H7 (cell line): ENCODE measurements at regions not wholly inside any gene's neighbourhood (a gene's known extent, or its start where the extent isn't known, plus 50 kb on each side); places are given as distances from the start of the nearest gene placed in this dataset.

Experiments
- DNase-seq: peaks from one replicate; pipeline ENCODE4 v3.0.0; 2012
- H3K27me3 ChIP-seq: 2 replicates; pipeline ENCODE4 v1.6.0; 2011; ENCODE audit warnings: mild to moderate bottlenecking, low read length; ENCODE audit not compliant: control insufficient read depth, insufficient read depth
- H3K36me3 ChIP-seq: replicated peaks from 2 replicates; pipeline ENCODE4 v1.5.1; 2011; ENCODE audit warnings: low read length; ENCODE audit not compliant: control insufficient read depth, insufficient read depth
- H3K4me3 ChIP-seq: 2 replicates; pipeline ENCODE4 v1.5.1; 2011; ENCODE audit warnings: low read depth, mild to moderate bottlenecking, control low read depth, low read length, moderate library complexity; ENCODE audit not compliant: insufficient read depth

GRCh38 chr12:105559310-105559709 lies 228.8 kb downstream of the C12orf75 start:
- Histone ChIP-seq H3K27me3 (no peaks in the 10 kb centered on the region), H3K4me3 (no peak overlapping the region), H3K36me3 (no peaks in the 10 kb centered on the region)
- no peak for DNase-seq

- no peaks in the 10 kb centered on the region for H3K27me3 ChIP-seq
- no peak overlapping the region for H3K4me3 ChIP-seq
- no peaks in the 10 kb centered on the region for H3K36me3 ChIP-seq
- no peak for DNase-seq
Measured at GRCh38 chr12:105561546-105562198, 231.2 kb downstream of the C12orf75 start.

GRCh38 chr12:105562199-105562971 lies 231.9 kb downstream of the C12orf75 start:
- Histone ChIP-seq H3K27me3 (no peaks in the 10 kb centered on the region), H3K4me3 (no peak overlapping the region), H3K36me3 (no peaks in the 10 kb centered on the region)
- no peak for DNase-seq

- no peak for DNase-seq
- no peak overlapping the region for H3K4me3 ChIP-seq
- no peaks in the 10 kb centered on the region for H3K27me3 ChIP-seq
- H3K36me3 ChIP-seq: no peaks in the 10 kb centered on the region
Measured at GRCh38 chr12:105567061-105567460, 236.6 kb downstream of the C12orf75 start.

GRCh38 chr12:105569886-105570285 lies 239.4 kb downstream of the C12orf75 start:
- no peak overlapping the region for H3K4me3 ChIP-seq
- no peaks in the 10 kb centered on the region for H3K36me3 ChIP-seq
- DNase-seq: no peak
- no peaks in the 10 kb centered on the region for H3K27me3 ChIP-seq

GRCh38 chr12:105570944-105571343 lies 240.5 kb downstream of the C12orf75 start:
- Histone ChIP-seq H3K36me3 (no peaks in the 10 kb centered on the region), H3K4me3 (no peak overlapping the region), H3K27me3 (no peaks in the 10 kb centered on the region)
- no peak for DNase-seq

GRCh38 chr12:105573574-105573973 lies 243.1 kb downstream of the C12orf75 start:
- DNase-seq: no peak
- Histone ChIP-seq H3K4me3 (no peak overlapping the region), H3K27me3 (no peaks in the 10 kb centered on the region), H3K36me3 (no peaks in the 10 kb centered on the region)

- no peak for DNase-seq
- H3K36me3 ChIP-seq: no peaks in the 10 kb centered on the region
- no peak overlapping the region for H3K4me3 ChIP-seq
- no peaks in the 10 kb centered on the region for H3K27me3 ChIP-seq
Measured at GRCh38 chr12:105574056-105574715, 243.7 kb downstream of the C12orf75 start.

GRCh38 chr12:105575235-105575634 lies 244.7 kb downstream of the C12orf75 start:
- no peaks in the 10 kb centered on the region for H3K27me3 ChIP-seq
- H3K4me3 ChIP-seq: no peak overlapping the region
- no peak for DNase-seq
- no peaks in the 10 kb centered on the region for H3K36me3 ChIP-seq

GRCh38 chr12:105576261-105576660 lies 245.8 kb downstream of the C12orf75 start:
- H3K36me3 ChIP-seq: no peaks in the 10 kb centered on the region
- no peaks in the 10 kb centered on the region for H3K27me3 ChIP-seq
- DNase-seq: no peak
- no peak overlapping the region for H3K4me3 ChIP-seq

GRCh38 chr12:105580821-105581352 lies 250.4 kb downstream of the C12orf75 start:
- Histone ChIP-seq H3K27me3 (no peaks in the 10 kb centered on the region), H3K36me3 (no peaks in the 10 kb centered on the region), H3K4me3 (no peak overlapping the region)
- DNase-seq: no peak

GRCh38 chr12:105581420-105581819 lies 250.9 kb downstream of the C12orf75 start:
- no peak for DNase-seq
- Histone ChIP-seq H3K27me3 (no peaks in the 10 kb centered on the region), H3K36me3 (no peaks in the 10 kb centered on the region), H3K4me3 (no peak overlapping the region)

- no peak for DNase-seq
- no peak overlapping the region for H3K4me3 ChIP-seq
- H3K36me3 ChIP-seq: no peaks in the 10 kb centered on the region
- H3K27me3 ChIP-seq: no peaks in the 10 kb centered on the region
Measured at GRCh38 chr12:105585107-105585506, 254.6 kb downstream of the C12orf75 start.

GRCh38 chr12:105587237-105587636 lies 256.7 kb downstream of the C12orf75 start:
- Histone ChIP-seq H3K27me3 (no peaks in the 10 kb centered on the region), H3K4me3 (no peak overlapping the region), H3K36me3 (no peaks in the 10 kb centered on the region)
- DNase-seq: no peak

- Histone ChIP-seq H3K36me3 (no peaks in the 10 kb centered on the region), H3K27me3 (no peaks in the 10 kb centered on the region), H3K4me3 (no peak overlapping the region)
- no peak for DNase-seq
Measured at GRCh38 chr12:105588106-105588505, 257.6 kb downstream of the C12orf75 start.
